NCI-H2029 treated with DMSO at 0.1 percent for 48 hours (cell line): ENCODE measurements at regions not wholly inside any gene's neighbourhood (a gene's known extent, or its start where the extent isn't known, plus 50 kb on each side); places are given as distances from the start of the nearest gene placed in this dataset.
"Not testable (repeated sequence)": the region's sequence is repeated elsewhere in the genome, so short reads cannot be mapped to it uniquely, and the experiment has no call there.

ENCODE experiments used
- DNase-seq: peaks from one replicate; lab custom pipeline; 2025; lab: John Stamatoyannopoulos, UW

DNA sequence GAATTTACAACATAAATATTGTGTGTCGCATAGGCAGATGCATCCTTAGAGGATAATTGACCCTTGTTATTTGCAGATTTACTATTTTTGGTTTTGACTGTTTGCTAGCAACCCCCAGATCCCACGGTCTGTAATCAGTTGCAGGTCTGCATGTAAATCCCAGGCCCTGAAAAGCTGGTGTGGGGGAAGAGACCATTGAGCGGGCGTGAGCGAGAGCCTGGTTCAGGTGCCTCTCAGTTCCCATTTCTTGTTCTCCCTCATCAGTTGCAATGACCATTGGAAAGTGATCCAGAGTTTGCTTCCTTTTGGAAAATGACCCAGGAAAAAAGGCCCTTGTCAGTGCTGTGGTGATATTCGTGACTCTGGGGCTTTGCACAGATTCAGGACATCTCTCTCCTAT is 238.9 kb downstream of the UACA start:
- no peak for DNase-seq

DNA sequence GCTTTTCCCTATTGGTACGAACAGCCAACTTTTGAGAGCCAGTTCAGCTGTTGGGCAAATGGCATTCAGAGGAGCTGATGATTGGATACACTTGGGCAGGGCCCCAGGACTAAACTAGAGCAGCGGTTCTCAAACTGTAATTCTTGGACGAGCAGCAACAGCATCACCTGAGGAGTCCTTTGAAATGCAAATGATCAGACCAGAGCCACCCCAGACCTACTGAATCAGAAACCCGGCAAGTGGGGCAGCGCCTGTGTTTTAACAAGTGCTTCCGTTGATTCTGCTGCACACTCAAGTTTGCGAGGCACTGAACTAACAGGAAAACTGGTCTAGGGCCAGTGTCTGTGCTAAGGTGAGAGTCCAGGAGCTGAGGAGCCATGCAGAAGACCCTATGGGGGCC is 239.7 kb downstream of the UACA start:
- DNase-seq = no peak

DNA sequence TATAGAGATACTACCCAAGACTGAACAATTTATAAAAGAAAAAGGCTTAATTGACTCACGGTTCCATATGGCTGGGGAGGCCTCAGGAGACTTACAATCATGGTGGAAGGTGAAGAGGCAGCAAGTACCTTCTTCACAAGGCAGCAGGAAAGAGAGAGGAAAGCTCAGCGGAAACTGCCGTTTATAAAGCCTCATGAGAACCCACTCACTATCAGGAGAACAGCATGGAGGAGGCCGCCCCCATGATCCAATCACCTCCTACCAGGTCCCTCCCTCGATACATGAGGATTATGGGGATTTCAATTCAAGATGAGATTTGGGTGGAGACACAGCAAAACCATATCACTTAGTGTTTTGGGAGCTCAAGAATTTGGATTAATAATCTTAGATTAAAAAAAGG is 240.2 kb downstream of the UACA start:
- no peak for DNase-seq

DNA sequence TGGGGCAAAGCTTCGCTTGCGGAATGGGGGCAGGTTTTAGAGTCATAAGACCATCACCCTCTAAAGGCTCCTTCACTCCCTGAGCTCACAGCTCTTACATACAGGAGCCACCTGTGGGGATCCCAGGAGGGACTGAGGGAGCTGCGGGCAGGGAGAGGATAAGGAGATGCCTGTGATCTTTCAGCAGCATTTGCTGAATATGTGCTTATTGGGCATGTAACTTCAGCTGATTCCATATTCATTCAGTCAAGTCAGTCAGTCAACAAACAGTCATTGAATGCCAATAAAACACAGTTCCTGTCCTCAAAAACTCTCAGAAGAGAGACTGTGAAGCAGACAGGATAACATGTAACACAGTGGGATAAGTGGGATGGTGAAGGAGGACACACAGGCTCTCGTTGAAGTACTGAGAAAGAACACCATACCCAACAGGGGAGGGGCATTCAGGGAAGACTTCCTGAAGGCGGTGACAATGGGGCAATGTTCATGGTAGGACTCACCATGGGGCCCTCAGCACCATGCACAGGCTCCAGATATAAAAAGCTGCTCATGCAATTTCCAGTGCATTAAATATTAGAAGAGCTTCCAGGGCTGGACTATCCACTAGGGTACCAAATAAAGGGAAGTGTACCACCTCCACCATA is 240.9 kb downstream of the UACA start:
- DNase-seq = no peak

DNA sequence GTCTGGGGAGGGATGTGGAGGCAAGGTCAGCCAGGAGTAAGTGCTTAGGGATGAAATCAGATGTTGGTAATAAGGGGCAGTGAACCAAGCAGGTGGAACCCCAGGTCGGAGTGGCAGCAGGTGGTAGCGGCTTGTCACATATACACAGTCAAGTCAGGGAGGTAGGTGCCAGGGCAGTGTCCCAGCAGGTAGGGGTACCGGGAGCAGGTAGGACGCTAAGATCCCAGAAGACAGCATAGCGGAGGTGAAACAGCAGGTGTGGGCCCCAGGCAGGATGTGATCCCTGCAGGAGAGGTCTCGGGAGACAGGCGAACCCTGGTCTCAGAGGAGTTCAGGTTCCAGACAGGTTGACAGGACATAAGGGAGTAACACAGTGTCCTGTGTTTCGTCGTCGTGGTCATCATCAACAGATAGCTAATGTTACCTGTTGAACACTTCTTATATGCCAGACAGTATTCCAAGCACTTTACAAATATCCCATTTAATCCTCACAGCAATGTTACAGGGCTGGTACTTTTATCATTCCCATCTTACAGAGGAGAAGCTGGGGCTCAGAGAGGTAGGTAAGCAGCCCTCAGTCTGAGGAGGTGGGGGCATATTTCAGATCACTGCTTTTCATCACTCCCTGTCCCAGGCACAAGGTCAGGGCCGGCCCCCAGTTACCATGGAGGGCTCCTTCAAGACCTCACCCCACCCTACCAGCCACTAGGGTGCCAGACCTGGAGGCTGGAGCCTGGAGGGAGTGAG is 241.6 kb downstream of the UACA start:
- no peak for DNase-seq

DNA sequence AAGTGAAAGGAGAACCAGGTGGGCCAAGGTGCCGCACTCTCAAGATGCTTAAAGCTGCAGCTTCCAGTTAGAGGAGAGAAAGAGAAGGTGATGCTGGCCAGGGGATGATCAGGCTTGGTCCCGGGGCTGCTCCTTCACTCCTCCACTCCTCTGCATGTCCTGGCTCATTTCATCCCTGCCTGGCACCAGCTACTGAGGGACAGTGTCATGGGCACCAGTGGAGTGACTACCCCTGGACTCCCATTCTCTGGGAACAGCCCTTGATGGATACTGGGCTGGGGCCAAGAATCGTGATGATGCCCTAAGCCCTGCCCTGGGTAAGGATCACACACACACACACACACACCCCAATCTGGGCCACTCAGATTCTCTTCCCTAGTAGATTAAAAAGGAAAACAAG is 243.7 kb downstream of the UACA start:
- no peak for DNase-seq

DNA sequence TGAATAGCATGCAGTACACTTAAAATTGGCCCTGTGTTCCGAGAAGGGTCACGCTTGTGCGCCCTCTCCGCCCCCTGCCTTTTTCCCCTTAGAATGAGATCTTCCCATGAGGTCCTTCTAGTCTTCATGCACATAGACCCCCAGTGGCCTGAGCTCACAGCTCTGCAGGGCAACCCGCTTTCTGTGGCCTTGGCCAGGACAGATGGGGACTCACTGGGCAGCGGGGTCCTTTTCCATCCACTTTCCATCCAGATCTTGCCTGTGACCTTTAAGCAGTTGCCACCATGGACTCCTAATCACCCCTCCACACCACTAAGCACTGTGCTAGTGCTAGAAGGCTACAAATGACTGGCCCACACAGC is 244.4 kb downstream of the UACA start:
- DNase-seq = no peak

DNA sequence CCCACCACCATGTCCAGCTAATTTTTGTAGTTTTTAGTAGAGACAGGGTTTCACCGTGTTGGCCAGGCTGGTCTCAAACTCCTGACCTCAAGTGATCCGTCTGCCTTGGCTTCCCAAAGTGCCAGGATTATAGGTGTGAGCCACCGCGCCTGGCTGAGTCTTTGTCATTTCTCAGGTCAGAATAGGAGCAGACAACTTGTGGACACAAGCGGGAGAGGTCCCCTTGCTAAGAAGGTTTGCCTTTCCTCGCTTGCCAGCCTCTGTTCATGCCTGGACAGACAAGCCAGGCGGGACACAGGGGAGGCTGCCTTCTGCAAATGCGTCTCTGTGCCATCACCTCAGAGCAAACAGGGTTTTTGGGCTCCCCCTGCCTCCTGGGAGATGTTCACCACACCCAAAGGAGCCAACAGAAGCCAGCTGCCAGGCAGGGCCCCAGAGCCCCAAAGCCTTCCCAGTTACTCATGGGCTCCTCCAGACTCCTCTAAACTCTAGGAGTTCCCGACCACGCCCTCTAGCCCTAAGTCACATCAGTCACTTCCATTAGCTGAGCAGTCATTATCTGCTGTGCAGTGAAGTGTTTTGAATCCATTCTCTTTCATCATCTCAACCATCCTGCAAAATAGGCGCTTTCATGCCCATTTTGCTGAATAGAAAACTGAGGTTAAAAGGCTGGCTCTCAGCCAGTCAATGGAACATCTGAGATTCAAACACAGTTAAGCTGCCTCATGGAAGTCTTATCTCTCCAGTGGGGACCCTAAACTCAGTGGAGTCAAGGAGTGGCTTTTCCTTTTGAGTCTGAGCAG is 245.0 kb downstream of the UACA start:
- DNase-seq = no peak

DNA sequence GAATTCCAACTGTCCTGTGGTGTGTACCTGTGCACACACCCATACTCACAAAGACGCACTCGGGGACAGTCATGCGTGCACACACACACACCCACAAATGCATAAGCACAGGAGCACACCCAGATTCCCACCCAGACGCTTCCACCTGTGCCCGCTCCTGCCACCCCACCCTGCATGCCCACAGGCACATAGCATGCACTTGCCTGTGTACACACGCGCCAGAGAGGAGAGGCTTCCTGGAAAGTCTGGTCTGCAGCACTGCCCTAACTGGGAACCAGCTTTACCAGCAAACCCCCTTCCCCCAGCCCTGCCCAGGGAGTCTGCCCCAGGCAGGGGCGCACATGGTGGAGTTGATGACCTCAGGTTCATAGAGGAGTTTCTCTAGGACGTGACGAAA is 246.2 kb downstream of the UACA start:
- DNase-seq = no peak

DNA sequence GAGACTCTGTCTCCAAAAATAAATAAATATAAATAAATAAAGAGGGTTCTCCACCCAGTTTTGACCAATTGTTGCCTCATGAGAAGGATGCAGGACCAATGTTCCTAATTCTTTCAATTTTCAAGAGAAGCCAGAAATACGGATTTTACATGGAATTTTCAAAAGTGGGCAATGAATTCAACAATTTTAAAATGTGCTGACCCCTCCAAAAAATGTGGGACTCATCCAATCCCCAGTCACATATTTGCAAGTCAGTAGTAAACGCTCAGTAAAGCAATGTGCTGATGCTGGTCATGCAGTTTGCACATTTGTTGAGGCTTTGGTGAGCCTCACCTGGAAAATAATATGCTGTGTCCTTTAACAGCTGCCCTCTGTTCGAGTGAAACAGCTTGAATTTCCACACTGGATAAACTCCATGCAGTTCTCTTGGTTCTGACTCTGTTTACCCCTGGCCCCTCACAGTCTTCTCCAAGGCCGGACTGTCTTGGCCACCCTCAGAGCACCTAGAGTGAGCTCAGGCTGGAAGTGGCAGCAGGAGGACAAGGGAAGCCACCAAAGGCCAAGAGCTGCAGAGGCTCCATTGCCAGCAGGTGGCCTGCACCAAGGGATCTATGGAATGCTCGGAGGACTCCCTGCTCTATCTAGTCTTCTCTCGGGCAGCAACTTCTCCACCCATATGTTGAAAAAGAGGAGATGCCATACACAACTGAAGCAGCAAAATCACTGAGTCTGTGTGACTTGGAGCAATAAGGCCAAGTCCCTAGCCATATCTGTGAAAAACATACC is 246.8 kb downstream of the UACA start:
- DNase-seq = no peak

DNA sequence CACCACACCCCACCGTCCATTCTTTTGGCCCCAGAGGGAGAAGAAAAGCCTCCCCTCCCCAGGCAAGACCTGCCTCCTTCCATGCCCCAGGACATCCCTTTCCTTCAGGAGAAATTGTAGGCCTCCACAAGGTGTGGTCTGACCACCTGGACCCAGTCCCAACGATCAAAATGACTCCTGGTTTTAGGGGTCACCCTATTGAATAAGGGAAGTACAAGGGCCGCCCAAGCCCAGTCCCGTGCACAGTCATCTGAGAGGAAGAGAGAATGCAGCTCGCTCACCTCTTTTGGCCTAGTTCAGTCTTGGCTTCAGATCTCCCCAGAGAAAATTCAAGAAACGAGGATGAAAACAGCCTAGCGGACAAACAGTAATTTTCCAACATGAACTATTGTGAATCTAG is 249.1 kb downstream of the UACA start:
- no peak for DNase-seq

DNA sequence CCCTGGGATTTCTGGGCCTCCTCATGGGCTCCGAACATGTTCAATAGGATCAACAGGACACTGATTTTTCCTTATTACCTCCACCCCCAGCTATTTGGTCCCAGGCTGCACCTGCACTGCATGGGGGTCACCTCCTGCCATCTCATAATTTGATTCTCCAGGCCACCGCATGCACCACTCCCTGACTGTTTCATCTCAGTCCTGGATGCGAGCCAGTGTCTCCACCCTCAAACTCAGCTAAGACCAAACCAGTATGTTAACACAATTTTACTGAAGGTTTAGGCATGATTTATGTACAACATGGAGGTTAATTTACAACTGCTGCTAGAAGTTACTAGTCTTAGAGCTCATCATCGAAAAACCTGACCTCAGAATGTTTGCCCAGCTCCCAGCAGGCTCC is 249.5 kb downstream of the UACA start:
- DNase-seq = no peak

DNA sequence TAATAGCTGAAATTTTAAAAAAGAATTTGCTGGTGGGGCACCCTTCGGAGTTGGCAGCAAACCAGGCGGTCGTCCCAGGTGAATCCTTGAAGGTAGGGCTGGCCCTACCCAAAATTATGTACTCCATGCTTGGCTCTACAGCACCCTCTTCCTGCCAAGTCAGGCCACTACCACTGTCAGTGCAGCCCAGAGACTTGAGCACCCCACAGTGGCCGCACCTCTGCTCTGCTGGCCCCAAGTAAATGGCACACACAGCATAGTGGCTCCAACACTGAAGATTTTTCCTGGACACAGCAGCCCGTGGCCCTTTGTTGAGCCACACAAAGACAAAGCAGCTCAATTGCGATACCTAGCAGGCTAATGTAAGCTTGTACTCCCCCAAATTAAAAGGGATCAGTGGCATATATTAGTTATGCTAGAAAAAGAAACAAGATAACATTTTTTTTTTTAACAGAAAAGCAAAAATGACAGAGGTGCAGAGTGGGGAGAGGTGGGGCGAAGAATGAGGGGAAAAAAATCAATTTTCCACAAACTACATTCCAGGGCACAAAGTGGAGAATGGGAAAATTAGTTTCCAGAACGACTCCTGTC is 250.5 kb downstream of the UACA start:
- no peak for DNase-seq

DNA sequence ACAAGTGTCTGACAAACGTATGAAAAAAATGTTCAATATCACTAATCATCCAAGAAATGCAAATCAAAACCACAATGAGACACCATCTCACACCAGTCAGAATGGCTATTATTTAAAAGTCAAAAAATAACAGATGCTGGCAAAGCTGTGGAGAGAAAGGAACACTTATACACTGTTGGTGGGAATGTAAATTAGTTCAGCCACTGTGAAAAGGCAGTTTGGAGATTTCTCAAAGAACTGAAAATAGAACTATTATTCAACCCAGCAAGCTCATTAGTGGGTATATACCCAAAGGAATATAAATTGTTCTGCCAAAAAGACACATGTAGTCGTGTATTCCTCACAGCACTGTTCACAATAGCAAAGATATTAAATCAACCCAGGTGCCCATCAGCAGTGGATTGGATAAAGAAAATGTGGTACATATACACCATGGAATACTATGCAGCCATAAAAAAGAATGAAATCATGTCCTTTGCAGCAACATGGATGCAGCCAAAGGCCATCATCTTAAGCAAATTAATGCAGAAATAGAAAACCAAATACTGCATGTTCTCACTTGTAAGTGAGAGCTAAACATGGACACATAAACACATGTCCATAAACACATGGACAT is 251.3 kb downstream of the UACA start:
- not testable (repeated sequence) for DNase-seq

DNA sequence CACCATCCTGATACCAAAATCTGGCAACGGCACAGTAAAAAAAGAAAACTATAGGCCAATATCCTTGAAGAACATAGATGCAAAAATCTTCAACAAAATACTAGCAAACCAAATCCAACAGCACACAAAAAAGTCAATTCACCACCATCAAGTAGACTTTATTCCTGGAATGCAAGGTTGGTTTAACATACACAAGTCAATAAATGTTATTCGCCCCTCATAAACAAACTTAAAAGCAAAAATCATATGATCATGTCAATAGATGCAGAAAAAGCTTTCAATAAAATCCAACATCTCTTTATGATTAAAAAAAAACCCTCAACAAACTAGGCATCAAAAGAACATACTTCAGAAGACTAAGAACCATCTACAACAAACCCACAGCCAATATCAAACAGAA is 252.9 kb downstream of the UACA start:
- DNase-seq = no peak

DNA sequence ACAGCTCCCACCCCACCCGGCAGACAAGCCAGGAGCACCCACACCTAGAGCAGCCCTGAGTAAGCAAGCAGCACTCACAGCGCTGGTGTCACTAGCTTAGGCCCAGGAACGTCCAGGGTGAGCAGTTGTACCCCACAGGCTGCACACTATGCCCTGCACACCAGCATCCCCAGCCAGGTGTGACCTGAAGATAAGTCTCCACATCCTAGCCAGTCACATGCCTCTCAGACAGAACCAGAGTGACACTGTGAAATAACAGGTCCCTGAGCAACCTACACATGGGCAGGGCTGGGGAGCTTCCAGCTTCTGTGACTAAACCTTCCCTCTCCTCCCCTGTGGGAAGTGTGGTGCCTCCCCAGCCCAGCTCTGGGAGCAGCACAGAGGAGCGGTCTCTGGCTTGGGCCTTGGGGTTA is 253.6 kb downstream of the UACA start:
- no peak for DNase-seq

DNA sequence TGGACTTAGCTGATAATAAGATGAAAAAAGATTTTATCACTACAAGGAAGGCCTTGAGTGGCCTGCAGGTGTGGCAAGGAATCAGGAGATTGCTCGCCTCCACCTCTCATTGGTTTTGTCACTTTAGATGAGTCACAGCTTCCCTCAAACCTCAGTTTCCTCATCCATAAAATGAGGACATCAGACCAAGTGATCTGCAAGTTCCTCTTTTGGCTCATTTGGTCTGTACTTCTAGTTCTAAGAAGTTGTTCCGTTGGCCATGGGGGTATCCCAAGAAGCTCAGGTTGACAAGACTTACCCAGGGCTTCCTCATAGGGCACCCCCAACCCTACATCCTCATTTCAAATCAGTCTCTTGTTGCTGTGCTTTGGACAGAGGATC is 254.1 kb downstream of the UACA start:
- DNase-seq = no peak

DNA sequence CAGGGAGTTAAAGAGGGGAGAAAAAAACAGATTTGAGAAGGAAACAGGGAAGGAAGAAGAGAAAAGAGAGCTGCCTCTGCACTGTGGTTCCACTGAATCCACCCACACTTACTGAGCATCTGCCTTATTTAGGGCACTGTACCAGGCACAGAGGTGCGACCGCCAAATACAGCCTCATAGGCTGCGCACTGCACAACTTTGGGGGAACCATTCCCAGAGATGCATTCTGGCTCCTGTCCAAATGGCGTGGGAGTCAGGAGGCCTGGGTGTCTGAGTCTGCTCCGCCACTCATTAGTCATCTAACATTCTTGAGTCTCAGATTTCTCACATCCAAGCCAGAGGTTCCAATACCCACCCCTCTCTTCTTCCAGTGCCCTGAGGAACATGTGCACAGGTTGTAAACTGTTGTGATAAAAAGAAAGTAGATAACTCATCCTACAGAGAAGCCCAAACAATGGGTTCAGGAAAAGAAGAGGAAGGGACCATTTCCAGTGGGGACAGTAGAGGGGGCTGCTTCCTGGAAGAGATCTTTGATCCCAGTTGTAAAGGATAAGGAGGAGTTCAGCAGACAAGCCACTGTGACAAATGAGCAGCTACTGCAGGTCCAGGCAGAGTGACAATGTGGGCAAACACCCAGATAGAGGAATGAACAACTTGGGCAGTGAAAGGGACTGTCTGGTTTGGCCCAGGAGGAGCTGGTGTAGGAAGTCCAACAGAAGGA is 254.6 kb downstream of the UACA start:
- no peak for DNase-seq

DNA sequence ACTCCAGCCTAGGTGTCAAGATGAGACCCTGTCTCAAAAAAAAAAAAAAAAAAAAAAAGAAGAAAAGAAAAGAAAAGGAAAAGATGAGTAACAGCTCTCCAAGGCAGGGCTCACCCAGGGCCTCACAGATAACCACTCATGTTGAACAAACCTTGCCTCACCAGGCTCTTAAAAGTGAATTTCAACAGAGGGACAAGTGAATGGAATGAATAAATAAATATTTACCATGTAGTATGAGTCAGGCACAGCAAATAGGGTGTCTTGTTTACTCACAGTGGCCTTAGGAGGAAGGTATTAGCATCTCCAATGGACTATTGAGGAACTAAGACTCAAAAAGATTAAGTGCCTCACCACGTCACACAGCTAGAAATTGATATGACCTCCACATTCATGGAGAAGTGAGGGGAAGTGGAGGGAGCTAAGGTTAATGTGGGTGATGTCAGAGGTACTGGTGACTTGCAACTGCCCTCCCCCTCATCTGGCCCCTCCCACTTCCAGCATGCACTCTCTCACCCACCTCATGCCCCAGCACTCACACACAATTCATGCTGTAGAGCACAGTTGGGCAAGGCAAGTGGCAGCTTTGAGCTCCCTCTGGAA is 255.5 kb downstream of the UACA start:
- DNase-seq = peak; percentile 87
